Lower leg skin (tissue), 3 donors: ENCODE measurements at regions not wholly inside any gene's neighbourhood (a gene's known extent, or its start where the extent isn't known, plus 50 kb on each side); places are given as distances from the start of the nearest gene placed in this dataset.

ENCODE experiments used
- POLR2A ChIP-seq, 2 donors: fragments of 450-650 bp; IDR thresholded peaks; one replicate each; pipeline ENCODE4 v1.6.1; 2016 to 2017; ENCODE audit warnings: antibody characterized with exemption in 2 of 2, mild to moderate bottlenecking in 1 of 2, moderate library complexity in 1 of 2
- TF ChIP-seq, protein P1 (sequence below), 3 donors: fragments of 450-650 bp; IDR thresholded peaks; one replicate each; pipeline ENCODE4 v1.5.1; 2016; ENCODE audit warnings: antibody characterized with exemption in 3 of 3, mild to moderate bottlenecking in 3 of 3, moderate library complexity in 2 of 3

DNA sequence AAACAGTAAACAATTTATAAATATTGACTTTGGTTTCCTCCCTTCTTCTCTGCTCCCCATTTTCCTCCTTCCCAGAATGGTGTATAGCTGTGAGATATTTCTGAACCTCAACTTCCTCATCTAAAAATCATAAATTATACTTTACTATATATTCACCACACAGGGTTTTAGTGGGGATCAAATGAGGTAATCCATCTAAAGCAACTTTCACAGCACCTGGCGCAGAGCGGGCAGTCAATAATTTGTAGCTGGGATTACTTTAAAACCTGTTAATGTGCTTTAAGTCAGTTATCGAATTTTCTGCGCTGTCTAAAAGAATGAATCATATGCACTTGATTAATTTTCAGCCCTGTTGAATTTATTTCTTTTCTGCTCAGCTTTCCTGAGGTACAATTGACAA is 172.7 kb downstream of the PTEN start:
- TF ChIP-seq, protein P1, sequence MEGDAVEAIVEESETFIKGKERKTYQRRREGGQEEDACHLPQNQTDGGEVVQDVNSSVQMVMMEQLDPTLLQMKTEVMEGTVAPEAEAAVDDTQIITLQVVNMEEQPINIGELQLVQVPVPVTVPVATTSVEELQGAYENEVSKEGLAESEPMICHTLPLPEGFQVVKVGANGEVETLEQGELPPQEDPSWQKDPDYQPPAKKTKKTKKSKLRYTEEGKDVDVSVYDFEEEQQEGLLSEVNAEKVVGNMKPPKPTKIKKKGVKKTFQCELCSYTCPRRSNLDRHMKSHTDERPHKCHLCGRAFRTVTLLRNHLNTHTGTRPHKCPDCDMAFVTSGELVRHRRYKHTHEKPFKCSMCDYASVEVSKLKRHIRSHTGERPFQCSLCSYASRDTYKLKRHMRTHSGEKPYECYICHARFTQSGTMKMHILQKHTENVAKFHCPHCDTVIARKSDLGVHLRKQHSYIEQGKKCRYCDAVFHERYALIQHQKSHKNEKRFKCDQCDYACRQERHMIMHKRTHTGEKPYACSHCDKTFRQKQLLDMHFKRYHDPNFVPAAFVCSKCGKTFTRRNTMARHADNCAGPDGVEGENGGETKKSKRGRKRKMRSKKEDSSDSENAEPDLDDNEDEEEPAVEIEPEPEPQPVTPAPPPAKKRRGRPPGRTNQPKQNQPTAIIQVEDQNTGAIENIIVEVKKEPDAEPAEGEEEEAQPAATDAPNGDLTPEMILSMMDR (IDR thresholded peaks at IDR 0.05): no peak
- no peak for TF ChIP-seq POLR2A (IDR thresholded peaks at IDR 0.05)
